ENCODE measurements at regions not wholly inside any gene's neighbourhood (a gene's known extent, or its start where the extent isn't known, plus 50 kb on each side); places are given as distances from the start of the nearest gene placed in this dataset.
"Not testable (repeated sequence)": the region's sequence is repeated elsewhere in the genome, so short reads cannot be mapped to it uniquely, and the experiment has no call there.

DNA sequence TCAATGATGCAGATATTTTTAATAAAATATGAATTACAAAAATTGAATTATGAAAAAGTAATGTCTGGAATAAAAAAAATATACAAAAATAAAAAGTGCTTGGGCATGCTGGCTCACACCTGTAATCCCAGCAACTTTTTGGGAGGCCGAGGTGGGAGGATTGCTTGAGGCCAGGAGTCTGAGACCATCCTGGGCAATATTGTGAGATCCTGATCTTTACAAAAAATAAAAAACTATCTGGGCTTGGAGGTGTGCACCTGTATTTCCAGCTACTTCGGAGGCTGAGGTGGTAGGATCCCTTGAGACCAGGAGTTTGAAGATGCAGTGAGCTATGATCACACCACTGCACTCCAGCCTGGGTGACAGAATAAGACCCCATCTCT is 141.8 kb downstream of the NPIPB5 start:
- no peaks in the 10 kb centered on the region for H3K27me3 ChIP-seq
- TF ChIP-seq, protein P1, sequence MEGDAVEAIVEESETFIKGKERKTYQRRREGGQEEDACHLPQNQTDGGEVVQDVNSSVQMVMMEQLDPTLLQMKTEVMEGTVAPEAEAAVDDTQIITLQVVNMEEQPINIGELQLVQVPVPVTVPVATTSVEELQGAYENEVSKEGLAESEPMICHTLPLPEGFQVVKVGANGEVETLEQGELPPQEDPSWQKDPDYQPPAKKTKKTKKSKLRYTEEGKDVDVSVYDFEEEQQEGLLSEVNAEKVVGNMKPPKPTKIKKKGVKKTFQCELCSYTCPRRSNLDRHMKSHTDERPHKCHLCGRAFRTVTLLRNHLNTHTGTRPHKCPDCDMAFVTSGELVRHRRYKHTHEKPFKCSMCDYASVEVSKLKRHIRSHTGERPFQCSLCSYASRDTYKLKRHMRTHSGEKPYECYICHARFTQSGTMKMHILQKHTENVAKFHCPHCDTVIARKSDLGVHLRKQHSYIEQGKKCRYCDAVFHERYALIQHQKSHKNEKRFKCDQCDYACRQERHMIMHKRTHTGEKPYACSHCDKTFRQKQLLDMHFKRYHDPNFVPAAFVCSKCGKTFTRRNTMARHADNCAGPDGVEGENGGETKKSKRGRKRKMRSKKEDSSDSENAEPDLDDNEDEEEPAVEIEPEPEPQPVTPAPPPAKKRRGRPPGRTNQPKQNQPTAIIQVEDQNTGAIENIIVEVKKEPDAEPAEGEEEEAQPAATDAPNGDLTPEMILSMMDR (IDR thresholded peaks at IDR 0.05) = no peak
- H3K4me1 ChIP-seq = no peaks in the 10 kb centered on the region
- DNase-seq (ENCODE audit: low spot score in 2 of 2) = peak in 1 of 2 donors; percentile 16
- intact Hi-C loops (cut with DNase I) = no loop called here
- no peak overlapping the region for H3K4me3 ChIP-seq
- no peaks in the 10 kb centered on the region for H3K9me3 ChIP-seq
- no peak overlapping the region for H3K27ac ChIP-seq
- H3K36me3 ChIP-seq = no peaks in the 10 kb centered on the region

DNA sequence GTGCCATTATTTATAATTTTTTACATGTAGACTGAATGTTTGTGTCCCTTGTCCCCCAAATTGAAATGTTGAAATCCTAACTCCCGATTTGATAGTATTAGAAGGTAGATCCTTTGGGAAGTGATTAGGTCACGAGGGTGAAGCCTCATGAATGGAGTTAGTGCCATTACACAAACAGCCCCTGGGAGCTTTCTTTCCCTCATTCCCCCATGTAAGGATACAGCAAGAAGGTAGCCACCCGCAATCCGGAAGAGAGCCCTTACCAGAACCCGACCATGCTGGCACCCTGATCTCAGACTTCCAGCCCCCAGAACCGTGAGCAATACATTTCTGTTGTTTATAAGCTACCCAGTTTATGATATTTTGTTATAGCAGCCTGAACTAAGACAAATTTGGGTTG is 143.2 kb downstream of the NPIPB5 start:
- no peak overlapping the region for H3K27ac ChIP-seq
- H3K4me1 ChIP-seq = no peaks in the 10 kb centered on the region
- DNase-seq (ENCODE audit: low spot score in 2 of 2) = peak in 1 of 2 donors; percentile 8
- intact Hi-C loops (cut with DNase I) = no loop called here
- H3K36me3 ChIP-seq = no peaks in the 10 kb centered on the region
- no peak overlapping the region for H3K4me3 ChIP-seq
- TF ChIP-seq, protein P1 (IDR thresholded peaks at IDR 0.05) = no peak
- no peaks in the 10 kb centered on the region for H3K27me3 ChIP-seq
- H3K9me3 ChIP-seq = no peaks in the 10 kb centered on the region

DNA sequence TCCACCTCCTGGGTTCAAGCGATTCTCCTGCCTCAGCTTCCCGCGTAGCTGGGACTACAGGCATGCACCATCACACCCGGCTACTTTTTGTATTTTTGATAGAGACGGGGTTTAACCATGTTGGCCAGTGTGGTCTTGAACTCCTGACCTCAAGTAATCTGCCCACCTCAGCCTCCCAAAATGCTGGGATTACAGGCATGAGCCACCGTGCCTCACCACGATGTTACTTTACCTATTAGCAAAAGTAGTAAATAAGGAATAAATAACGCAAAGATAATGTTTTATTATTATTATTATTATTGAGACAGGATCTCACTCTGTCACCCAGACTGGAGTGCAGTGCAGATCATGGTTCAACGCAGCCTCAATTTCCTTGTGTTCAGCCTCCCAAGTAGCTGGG is 145.9 kb downstream of the NPIPB5 start:
- H3K4me3 ChIP-seq; intact Hi-C loops (cut with DNase I): not testable (repeated sequence)

DNA sequence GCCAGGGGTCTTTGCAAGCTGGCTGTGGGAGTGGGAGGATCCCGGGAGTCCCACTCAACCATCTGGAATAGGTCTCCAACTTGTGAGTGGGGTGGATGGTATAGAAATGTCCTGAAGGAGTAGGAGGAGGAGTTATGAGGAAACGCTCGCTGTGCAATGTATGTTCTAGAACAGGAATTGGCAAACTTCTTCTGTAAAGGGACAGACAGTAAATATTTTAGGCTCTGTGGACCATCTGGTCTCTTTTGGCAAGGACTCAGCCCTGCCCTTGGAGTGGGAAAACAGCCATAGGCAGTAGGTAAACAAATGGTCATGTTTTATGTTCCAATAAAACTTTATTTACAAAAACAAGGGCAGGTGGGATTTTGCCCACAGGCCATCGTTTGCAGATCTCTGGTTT is 149.2 kb downstream of the NPIPB5 start:
- Histone ChIP-seq H3K27me3 (no peaks in the 10 kb centered on the region), H3K36me3 (no peaks in the 10 kb centered on the region), H3K27ac (no peak overlapping the region), H3K4me1 (no peaks in the 10 kb centered on the region), H3K9me3 (no peaks in the 10 kb centered on the region), H3K4me3 (no peak overlapping the region)
- TF ChIP-seq, protein P1 (IDR thresholded peaks at IDR 0.05) = no peak
- intact Hi-C loops (cut with DNase I) = no loop called here
- DNase-seq (ENCODE audit: low spot score in 2 of 2) = peak in 1 of 2 donors; percentile 44

More for the DNA sequence above, 145.9 kb downstream of the NPIPB5 start:
- H3K27me3 ChIP-seq, H3K27ac ChIP-seq, H3K4me1 ChIP-seq, H3K9me3 ChIP-seq, H3K36me3 ChIP-seq: not testable (repeated sequence)
- peak in 1 of 2 donors; percentile 39 for DNase-seq (ENCODE audit: low spot score in 2 of 2)

DNA sequence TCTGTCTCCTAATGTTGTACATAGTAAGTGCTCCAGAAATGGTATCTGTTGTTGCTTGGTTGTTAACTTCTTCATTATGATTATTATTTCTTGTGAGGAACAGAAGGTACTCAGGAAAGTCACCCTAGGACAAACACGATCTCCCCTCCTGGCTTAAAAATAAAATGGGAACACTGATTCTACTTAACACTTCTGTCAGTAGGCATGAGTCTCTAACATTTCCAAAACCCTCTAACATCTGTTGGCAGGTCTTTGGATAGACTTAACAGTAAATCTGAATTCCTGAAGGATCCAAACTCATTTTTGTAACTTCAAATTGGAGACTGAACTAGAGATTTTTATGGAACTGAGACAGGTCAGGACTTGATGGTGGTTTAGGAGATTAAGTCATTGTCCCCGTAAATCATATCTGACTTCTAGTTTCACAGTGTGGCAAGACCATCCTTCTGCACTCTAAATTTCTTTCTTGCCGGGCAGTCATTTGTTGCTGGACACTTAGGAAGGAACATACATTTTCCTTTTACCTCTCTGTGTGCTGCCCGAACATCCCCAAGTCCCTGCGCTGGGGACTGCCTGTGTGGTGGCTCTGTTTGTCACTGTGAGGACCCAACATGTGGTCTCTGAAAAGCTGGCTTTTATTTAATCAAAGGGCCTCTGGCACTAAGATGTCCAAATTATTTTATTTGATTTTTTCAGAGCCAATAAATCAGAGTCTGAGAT is 149.9 kb downstream of the NPIPB5 start:
- Histone ChIP-seq H3K27me3 (no peaks in the 10 kb centered on the region), H3K27ac (no peak overlapping the region), H3K4me1 (no peaks in the 10 kb centered on the region), H3K4me3 (no peak overlapping the region), H3K36me3 (no peaks in the 10 kb centered on the region), H3K9me3 (no peaks in the 10 kb centered on the region)
- TF ChIP-seq, protein P1 (IDR thresholded peaks at IDR 0.05) = no peak
- intact Hi-C loops (cut with DNase I) = no loop called here
- DNase-seq (ENCODE audit: low spot score in 2 of 2) = peak in 1 of 2 donors; percentile 48

DNA sequence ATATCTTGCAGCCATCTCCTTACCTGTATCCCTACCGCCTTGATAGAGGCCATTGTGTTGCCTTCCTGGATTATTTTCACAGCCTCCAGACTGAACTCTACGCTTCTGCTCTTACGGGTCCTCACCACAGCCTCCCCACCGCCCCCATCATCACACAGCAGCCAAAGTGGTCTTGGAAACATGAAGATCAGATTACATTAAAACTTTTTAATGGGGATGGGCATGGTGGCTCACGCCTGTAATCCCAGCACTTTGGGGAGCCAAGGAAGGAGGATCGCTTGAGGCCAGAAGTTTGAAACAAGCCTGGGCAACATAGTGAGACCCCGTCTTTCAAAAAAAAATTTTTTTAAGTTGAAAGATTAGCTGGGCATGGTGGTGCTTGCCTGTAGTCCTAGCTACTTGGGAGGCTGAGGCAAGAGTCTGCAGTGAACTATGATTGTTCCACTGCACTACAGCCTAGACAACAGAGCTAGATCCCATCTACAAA is 150.5 kb downstream of the NPIPB5 start:
- TF ChIP-seq, protein P1 (IDR thresholded peaks at IDR 0.05) = no peak
- Histone ChIP-seq H3K27ac (no peak overlapping the region), H3K9me3 (no peaks in the 10 kb centered on the region), H3K4me3 (no peak overlapping the region), H3K36me3 (no peaks in the 10 kb centered on the region), H3K27me3 (no peaks in the 10 kb centered on the region), H3K4me1 (no peaks in the 10 kb centered on the region)
- peak in 1 of 2 donors; percentile 52 for DNase-seq (ENCODE audit: low spot score in 2 of 2)
- intact Hi-C loops (cut with DNase I) = no loop called here

DNA sequence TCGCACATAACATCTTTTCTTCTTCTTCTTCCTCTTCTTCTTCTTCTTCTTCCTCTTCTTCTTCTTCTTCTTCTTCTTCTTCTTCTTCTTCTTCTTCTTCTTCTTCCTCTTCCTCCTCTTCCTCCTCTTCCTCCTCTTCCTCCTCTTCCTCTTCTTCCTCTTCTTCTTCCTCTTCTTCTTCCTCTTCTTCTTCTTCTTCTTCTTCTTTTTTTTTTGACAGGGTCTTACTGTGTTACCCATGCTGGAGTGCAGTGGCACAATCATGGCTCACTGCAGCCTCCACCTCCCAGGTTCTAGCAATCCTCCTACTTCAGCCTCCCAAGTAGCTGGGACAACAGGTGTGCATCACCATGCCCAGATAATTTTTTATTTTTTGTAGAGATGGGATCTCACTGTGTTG is 151.0 kb upstream of the HS3ST2 start:
- DNase-seq (ENCODE audit: low spot score in 2 of 2); H3K27ac ChIP-seq; H3K9me3 ChIP-seq; H3K4me3 ChIP-seq; intact Hi-C loops (cut with DNase I); H3K36me3 ChIP-seq; H3K4me1 ChIP-seq; H3K27me3 ChIP-seq: not testable (repeated sequence)
